MM.1S (cell line): ENCODE measurements at regions not wholly inside any gene's neighbourhood (a gene's known extent, or its start where the extent isn't known, plus 50 kb on each side); places are given as distances from the start of the nearest gene placed in this dataset.

ENCODE experiments used
- DNase-seq: peaks from one replicate; pipeline ENCODE4 v3.0.0-alpha.2; 2015
- H2AFZ ChIP-seq: fragments of 300-600 bp; sonication (generic); 2 replicates; pipeline ENCODE4 v1.6.0; 2016; ENCODE audit warnings: antibody characterized with exemption, low read length
- H3F3A ChIP-seq: fragments of 300-600 bp; sonication (generic); 2 replicates; pipeline ENCODE4 v1.6.1; 2016; ENCODE audit warnings: mild to moderate bottlenecking, antibody characterized with exemption, low read length, moderate library complexity, mixed read lengths; ENCODE audit not compliant: insufficient read depth
- H3K27ac ChIP-seq: fragments of 300-600 bp; sonication (generic); 2 replicates; pipeline ENCODE4 v1.5.1; 2016; ENCODE audit warnings: mild to moderate bottlenecking, low read length
- H3K27me3 ChIP-seq: fragments of 300-600 bp; sonication (generic); replicated peaks from 2 replicates; pipeline ENCODE4 v1.6.0; 2016; ENCODE audit warnings: low read length; ENCODE audit not compliant: insufficient read depth
- H3K36me3 ChIP-seq: fragments of 300-600 bp; sonication (generic); replicated peaks from 2 replicates; pipeline ENCODE4 v1.6.1; 2016; ENCODE audit warnings: mild to moderate bottlenecking, low read length, mixed read lengths; ENCODE audit not compliant: insufficient read depth
- H3K4me1 ChIP-seq: fragments of 300-600 bp; sonication (generic); 2 replicates; pipeline ENCODE4 v1.6.1; 2016; ENCODE audit warnings: low read length, mixed read lengths
- H3K4me2 ChIP-seq: fragments of 300-600 bp; sonication (generic); 2 replicates; pipeline ENCODE4 v1.6.0; 2016; ENCODE audit warnings: low read depth, low read length
- H3K4me3 ChIP-seq: fragments of 300-600 bp; sonication (generic); 2 replicates; pipeline ENCODE4 v1.5.1; 2016; ENCODE audit warnings: low read length, mixed read lengths
- H3K79me2 ChIP-seq: fragments of 300-600 bp; sonication (generic); 2 replicates; pipeline ENCODE4 v1.6.1; 2016; ENCODE audit warnings: mixed run types, low read length, mixed read lengths
- H3K9ac ChIP-seq: fragments of 300-600 bp; sonication (generic); 2 replicates; pipeline ENCODE4 v1.6.1; 2016; ENCODE audit warnings: low read length, mixed read lengths
- H3K9me2 ChIP-seq: fragments of 300-600 bp; sonication (generic); replicated peaks from 2 replicates; pipeline ENCODE4 v1.6.1; 2016; ENCODE audit warnings: mild to moderate bottlenecking, low read length, mixed read lengths; ENCODE audit not compliant: insufficient read depth
- H3K9me3 ChIP-seq: fragments of 300-600 bp; sonication (generic); replicated peaks from 2 replicates; pipeline ENCODE4 v1.6.1; 2016; ENCODE audit warnings: mild to moderate bottlenecking, low read length, mixed read lengths; ENCODE audit not compliant: insufficient read depth
- H4K20me1 ChIP-seq: fragments of 300-600 bp; sonication (generic); 2 replicates; pipeline ENCODE4 v1.6.1; 2016; ENCODE audit warnings: mild to moderate bottlenecking, low read length, moderate library complexity, mixed read lengths; ENCODE audit not compliant: insufficient read depth
- CTCF ChIP-seq: fragments of 300-600 bp; sonication (generic); IDR thresholded peaks from 2 replicates; pipeline ENCODE4 v1.5.1; 2016; ENCODE audit warnings: antibody characterized with exemption, low read length, mixed read lengths
- EZH2 ChIP-seq: fragments of 300-600 bp; sonication (generic); optimal IDR thresholded peaks from 2 replicates; pipeline ENCODE3; 2017; ENCODE audit warnings: low read depth, mild to moderate bottlenecking, antibody characterized with exemption, low read length, mixed read lengths
- EZH2phosphoT487 ChIP-seq: fragments of 300-600 bp; sonication (generic); IDR thresholded peaks from 2 replicates; pipeline ENCODE4 v1.6.1; 2018; ENCODE audit warnings: antibody characterized with exemption, low read length

GRCh38 chr2:181320638-181321037 is 136.5 kb upstream of the ITGA4 start:
- H3K27me3 ChIP-seq = no peaks in the 10 kb centered on the region
- no peaks in the 10 kb centered on the region for H3F3A ChIP-seq
- no peak overlapping the region for H3K4me3 ChIP-seq
- DNase-seq = no peak
- no peaks in the 10 kb centered on the region for H3K4me1 ChIP-seq
- H3K36me3 ChIP-seq = no peaks in the 10 kb centered on the region
- TF ChIP-seq EZH2phosphoT487 (no peak), EZH2 (no peak), CTCF (no peak)
- H3K9me3 ChIP-seq = no peaks in the 10 kb centered on the region
- no peaks in the 10 kb centered on the region for H3K9me2 ChIP-seq
- no peaks in the 10 kb centered on the region for H3K79me2 ChIP-seq
- H2AFZ ChIP-seq = no peak overlapping the region
- H3K27ac ChIP-seq = no peak overlapping the region
- no peak overlapping the region for H3K9ac ChIP-seq
- no peaks in the 10 kb centered on the region for H4K20me1 ChIP-seq
- H3K4me2 ChIP-seq = no peak overlapping the region

GRCh38 chr2:181324912-181325311 is 132.3 kb upstream of the ITGA4 start:
- H3F3A ChIP-seq = no peaks in the 10 kb centered on the region
- no peaks in the 10 kb centered on the region for H3K9me3 ChIP-seq
- no peak for TF ChIP-seq EZH2
- TF ChIP-seq EZH2phosphoT487 = no peak
- H3K27me3 ChIP-seq = no peaks in the 10 kb centered on the region
- no peak overlapping the region for H3K4me3 ChIP-seq
- no peaks in the 10 kb centered on the region for H4K20me1 ChIP-seq
- H2AFZ ChIP-seq = no peak overlapping the region
- H3K36me3 ChIP-seq = no peaks in the 10 kb centered on the region
- H3K4me1 ChIP-seq = no peaks in the 10 kb centered on the region
- H3K9me2 ChIP-seq = no peaks in the 10 kb centered on the region
- no peak for DNase-seq
- H3K4me2 ChIP-seq = no peak overlapping the region
- H3K9ac ChIP-seq = no peak overlapping the region
- H3K27ac ChIP-seq = no peak overlapping the region
- H3K79me2 ChIP-seq = no peaks in the 10 kb centered on the region

GRCh38 chr2:181326661-181327060 is 130.5 kb upstream of the ITGA4 start:
- no peaks in the 10 kb centered on the region for H4K20me1 ChIP-seq
- no peak overlapping the region for H2AFZ ChIP-seq
- no peak for TF ChIP-seq CTCF
- no peak for TF ChIP-seq EZH2
- TF ChIP-seq EZH2phosphoT487 = no peak
- H3K79me2 ChIP-seq = no peaks in the 10 kb centered on the region
- no peaks in the 10 kb centered on the region for H3K36me3 ChIP-seq
- H3K4me1 ChIP-seq = no peaks in the 10 kb centered on the region
- H3K9me2 ChIP-seq = no peaks in the 10 kb centered on the region
- no peaks in the 10 kb centered on the region for H3F3A ChIP-seq
- H3K4me2 ChIP-seq = no peak overlapping the region
- no peak overlapping the region for H3K9ac ChIP-seq
- H3K27ac ChIP-seq = no peak overlapping the region
- H3K4me3 ChIP-seq = no peak overlapping the region
- no peaks in the 10 kb centered on the region for H3K27me3 ChIP-seq
- DNase-seq = no peak
- H3K9me3 ChIP-seq = no peaks in the 10 kb centered on the region

GRCh38 chr2:181330286-181330685 is 126.9 kb upstream of the ITGA4 start:
- Histone ChIP-seq H3K27me3 (no peaks in the 10 kb centered on the region), H3K4me2 (no peak overlapping the region), H2AFZ (no peak overlapping the region), H3K4me1 (no peaks in the 10 kb centered on the region), H3K9me2 (no peaks in the 10 kb centered on the region), H4K20me1 (no peaks in the 10 kb centered on the region), H3K36me3 (no peaks in the 10 kb centered on the region), H3K4me3 (no peak overlapping the region), H3K27ac (no peak overlapping the region), H3F3A (no peaks in the 10 kb centered on the region), H3K9me3 (no peaks in the 10 kb centered on the region), H3K9ac (no peak overlapping the region), H3K79me2 (no peaks in the 10 kb centered on the region)
- DNase-seq = no peak
- TF ChIP-seq EZH2 = no peak
- no peak for TF ChIP-seq CTCF
- TF ChIP-seq EZH2phosphoT487 = no peak
